IPS-11a (cell line): ENCODE measurements at regions not wholly inside any gene's neighbourhood (a gene's known extent, or its start where the extent isn't known, plus 50 kb on each side); places are given as distances from the start of the nearest gene placed in this dataset.

Experiments
- H3K4me3 ChIP-seq: one replicate; pipeline ENCODE4 v1.5.1; 2013; ENCODE audit warnings: low read depth, low read length, control low read depth

DNA sequence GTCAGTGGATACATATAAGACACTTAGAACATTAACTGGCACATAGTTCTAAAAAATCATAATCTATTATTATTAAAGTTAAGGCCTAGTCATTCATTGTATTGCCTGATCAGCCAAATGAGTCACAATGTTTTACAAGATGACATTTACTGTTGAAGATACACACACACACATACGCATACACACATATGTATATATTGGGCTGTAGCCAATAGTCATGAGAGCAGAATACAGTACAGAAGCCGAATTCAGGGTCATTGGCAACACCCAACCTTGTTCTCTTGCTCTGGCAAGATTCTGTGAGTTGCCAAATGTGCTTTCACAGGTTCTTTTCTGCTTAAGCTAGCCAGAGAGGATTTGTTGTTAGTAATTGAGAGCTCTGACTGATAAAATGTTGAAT lies 922.8 kb upstream of the MAP3K7 start:
- H3K4me3 ChIP-seq: no peak overlapping the region

DNA sequence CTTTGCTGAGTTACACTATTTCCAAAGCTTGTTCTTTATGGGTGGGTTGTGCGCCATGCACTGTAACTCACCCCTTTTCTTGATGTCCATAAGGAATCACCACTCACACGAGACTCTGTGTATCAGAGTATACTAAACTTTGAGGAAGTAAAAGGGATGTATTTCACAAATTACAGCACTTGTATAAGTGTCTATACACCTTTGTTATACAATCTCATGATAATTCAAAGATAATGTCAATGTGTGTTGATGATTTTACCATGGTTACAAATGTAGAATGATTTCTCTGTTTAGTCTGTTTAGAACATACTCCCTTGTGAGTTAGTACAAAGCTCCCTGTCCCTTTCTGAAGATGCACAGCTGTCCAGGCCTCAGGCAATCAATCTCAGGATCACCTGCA lies 922.2 kb upstream of the MAP3K7 start:
- H3K4me3 ChIP-seq: no peak overlapping the region

DNA sequence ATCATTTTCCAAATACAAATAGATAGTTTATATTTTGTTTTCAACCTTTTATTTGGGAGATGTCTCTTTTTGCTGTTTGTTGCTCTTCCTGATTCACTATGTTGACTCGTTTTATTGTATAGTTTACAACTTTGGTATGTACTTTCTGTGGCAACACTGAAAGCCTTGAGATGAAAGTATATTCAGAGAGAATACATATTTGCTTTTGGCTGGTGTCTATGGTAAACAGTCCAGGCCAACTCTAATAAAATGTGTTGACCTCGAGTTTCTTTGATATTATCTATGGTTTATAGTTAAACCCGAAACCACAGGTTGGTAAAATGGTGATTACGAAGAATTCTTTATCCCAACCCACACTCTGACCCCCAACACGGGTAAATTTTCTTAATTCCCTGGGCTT lies 919.6 kb upstream of the MAP3K7 start:
- no peak overlapping the region for H3K4me3 ChIP-seq

DNA sequence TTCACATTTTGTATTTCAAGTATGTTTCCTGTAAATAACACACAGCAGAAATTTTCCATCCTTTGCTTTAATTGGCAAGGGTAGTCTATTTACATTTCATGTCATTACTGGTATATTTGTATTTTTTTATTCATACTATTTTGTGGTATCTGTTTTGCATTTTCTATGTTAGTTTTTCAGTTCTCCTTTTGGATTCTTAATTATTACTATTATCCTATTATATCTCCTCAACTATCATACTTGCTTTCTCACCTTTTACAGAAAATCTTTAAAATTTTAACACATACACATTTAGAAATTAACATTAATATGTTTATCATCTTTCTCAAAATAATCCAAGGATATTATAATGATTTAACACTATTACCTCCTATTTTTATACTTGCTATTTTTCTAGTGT lies 918.3 kb upstream of the MAP3K7 start:
- H3K4me3 ChIP-seq: no peak overlapping the region

DNA sequence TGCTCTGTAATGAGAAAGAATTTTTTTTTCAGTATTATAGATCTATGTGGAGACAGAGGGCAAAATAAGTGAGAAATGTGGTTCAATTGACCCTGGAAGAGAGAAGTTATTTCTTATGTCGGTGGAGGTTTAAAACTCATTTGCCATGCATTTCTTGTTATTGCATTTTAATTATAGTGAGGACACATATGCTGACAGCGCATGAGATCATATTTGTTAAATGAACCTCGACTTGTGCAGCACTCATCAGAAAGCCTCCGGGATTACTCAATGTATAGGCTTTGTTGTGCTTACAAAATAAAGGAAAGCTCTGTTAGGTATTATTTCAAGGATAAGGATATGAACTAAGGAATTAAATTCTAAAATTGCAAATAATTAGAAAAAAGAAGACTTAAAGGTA lies 915.1 kb upstream of the MAP3K7 start:
- no peak overlapping the region for H3K4me3 ChIP-seq

DNA sequence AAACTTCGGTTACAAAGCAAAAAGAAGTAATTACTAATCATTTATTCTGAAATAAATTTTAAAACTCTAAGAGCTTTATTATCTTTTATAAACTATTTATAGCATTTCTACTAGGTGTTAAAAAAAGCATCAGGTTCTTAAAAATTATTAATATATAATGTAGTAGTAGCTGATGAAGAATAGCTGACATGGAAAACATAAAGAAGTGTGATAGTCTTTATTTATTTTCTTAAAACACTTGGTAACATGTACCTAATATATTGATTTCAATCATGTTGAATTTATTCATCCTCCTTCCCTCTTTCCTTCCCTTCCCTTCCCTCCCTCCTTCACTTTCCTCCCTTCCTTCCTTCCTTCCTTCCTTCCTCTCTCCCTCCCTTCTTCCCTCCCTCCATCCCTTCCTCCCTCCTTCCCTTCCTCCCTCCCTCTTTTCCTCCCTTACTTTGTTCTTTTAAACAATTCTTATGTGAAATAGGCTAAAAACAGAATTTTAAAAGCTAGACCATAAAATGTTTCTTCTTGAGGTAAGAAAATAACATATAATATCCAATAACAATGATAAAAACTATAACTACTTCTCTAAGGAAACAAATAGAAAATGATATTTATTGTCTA lies 913.9 kb upstream of the MAP3K7 start:
- H3K4me3 ChIP-seq: no peak overlapping the region

DNA sequence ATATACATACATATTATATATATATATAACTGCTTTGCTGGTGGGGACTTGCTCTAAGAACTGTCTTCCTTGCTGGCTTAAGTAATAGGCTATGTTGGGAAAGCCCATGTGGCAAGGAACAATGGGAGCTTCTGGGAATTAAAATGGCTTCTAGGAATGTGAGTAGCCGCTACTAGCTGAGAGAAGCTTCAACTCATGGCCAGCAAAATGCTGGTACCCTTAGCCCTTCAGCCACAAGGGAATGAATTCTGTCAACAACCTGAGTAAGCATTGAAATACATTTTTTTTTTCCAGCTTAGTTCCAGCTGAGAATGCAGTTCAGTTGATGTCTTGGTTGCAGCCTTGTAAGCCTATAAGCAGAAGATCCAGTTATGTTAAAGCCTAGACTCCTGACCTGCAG lies 911.7 kb upstream of the MAP3K7 start:
- no peak overlapping the region for H3K4me3 ChIP-seq

DNA sequence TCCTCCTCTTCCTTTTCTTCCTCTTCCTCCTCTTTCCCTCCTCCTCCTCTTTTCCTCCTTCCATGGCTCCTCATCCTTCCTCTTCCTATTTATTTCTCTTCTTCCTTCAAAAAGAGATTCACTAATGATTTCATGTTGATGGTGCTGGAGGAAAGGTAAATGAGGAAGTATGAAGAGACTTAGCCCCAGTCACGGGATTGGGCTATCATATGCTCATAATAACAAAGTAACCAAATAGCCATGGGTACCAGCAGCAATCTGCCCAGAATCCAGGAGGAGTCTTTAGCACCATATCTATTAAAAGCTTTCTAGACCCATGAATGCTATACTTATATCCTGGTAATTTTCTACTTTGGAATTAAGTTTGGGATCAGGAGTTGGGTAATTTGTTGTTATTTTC lies 910.9 kb upstream of the MAP3K7 start:
- H3K4me3 ChIP-seq: no peak overlapping the region

DNA sequence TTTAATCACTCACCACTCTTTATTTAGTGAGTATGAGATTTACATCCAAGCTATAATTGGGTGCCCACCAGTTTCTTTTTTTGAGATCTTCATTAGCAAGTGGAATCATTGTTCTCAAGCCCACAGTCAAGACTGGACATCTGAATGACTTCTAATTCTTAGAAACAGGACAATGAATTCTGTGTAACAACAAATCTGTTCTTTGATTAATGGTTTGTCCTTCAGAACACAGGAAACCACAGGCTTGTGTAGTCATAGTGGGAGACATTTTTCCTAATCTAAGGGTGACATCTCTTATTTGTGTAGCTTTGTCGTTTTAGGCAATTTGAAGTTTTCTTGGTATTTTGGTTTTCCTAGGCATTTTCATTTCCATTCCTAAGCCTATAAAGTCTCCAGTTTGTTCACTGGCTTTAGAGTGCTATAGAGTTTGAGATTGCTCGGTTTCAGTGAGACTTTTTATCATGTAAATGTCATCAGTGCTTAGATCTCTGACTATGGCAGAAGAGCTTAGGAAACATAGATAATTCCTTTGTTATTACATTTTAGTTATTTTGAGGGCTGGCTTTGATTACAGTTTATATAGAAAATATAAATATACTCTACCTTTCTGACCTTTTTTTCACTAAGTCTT lies 903.9 kb upstream of the MAP3K7 start:
- H3K4me3 ChIP-seq: no peak overlapping the region

DNA sequence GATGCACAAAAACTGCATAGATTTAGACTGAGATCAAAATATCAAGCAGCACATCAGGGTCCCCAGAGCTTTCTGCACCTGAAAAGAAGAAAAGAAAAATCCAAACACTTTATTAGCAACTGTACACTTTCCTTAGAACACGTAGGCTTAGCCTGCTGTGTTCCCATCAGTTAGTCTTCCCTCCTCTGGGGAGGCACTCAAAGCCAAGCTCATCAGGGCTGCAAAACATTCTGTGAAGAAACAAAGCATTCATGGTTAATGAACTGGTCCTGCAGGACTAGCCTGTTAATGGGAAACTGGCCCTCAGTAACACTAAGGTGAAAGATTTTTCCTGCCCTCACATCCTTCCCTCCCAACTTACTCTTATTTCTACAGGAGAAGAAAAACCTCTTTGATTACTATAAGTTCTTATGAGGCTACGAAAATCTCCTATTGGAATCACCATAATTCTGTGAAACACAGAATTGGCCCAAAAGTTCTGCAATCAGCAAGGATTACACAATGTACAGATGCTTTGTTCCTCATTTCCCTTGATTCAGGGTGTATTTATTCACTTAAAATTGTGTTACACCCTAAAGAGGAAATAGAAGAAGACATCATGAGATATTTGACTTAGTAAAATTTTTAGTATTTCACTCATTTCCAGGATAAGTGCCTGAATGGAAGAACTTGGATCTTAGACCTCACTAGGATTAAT lies 901.0 kb upstream of the MAP3K7 start:
- no peak overlapping the region for H3K4me3 ChIP-seq

DNA sequence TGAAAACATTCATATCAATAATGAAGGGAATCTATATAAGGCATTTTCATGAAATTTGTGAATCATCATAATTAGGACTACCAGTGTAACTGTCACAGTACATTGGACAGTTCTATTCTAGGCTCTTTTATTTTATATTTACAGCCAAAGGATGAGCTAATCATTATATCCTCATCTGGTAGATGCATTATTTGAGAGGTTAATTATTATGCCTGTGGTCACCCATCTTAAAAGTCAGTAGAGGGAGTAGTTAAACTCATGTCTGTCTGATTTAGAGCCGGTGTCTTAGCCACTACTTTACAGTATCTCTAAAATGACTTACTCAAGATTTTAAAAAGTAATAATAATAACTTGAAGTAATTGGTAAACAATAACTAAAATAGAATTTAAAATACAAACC lies 899.3 kb upstream of the MAP3K7 start:
- no peak overlapping the region for H3K4me3 ChIP-seq

DNA sequence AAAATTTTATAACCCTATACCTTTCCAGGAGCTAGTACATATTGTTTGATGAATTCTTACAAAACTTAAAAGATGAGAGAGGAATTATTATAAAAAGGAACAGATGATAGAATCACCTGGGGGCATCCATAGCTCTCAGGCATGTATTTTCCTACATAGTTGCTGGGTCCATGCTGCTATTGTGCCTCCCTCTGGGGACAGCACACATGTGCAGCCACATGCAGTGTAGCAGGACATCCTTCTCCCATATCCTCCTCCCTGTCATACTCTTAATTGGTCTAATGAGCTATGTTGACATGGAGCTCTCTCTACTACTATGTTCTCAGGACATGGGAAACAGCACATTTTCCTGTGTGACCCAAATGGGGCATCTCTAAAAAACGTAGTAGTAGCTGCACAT lies 898.2 kb upstream of the MAP3K7 start:
- H3K4me3 ChIP-seq: no peak overlapping the region

DNA sequence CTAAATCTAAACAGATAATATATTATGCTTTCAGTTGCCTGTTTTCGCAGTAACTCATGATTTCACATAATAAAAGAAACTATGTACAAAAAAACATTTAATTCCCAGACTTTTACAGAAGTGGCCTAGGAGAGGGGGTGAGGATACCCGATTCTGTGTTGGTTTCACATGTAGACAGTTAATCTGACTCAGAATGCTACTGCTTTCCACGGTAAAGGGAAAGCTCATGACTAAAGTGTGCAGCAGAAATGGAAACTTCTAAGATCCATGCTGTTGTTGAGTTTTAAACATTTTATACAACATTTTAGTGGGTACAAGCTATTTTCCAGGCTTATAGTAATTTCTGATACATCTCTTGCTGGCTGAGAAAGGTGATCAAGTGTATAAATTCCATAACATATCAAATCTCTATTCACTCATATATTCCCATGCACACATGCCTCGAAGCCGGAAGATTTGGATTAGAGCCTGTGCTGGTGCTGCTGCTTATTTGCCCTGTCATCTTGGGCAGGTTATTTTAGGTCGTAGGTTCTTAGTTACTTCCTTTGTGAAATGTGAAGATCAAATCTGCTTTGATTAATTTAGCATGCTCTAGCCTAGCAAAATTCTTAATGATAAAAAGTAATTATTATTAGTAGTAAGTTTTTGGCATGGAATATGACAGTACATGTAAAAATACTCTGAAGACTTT lies 896.7 kb upstream of the MAP3K7 start:
- no peak overlapping the region for H3K4me3 ChIP-seq

DNA sequence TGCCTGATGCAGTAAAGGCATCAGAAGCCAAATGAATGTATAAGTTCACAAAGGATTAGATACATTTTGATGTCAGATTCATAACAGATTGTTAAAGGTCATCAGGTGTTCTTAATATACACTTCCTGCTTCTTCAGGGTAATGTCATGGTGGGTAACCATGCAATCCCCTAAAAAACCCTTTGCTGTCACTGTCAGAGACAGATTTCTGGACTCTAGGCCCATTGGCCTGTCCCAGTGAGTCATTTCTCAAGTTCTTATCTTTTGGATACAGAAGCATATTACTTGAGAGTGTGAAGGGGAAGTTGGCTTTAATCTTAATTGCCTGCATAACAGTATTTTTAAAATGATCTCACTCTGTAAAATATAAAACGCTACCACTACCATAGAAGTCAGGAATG lies 895.6 kb upstream of the MAP3K7 start:
- no peak overlapping the region for H3K4me3 ChIP-seq

DNA sequence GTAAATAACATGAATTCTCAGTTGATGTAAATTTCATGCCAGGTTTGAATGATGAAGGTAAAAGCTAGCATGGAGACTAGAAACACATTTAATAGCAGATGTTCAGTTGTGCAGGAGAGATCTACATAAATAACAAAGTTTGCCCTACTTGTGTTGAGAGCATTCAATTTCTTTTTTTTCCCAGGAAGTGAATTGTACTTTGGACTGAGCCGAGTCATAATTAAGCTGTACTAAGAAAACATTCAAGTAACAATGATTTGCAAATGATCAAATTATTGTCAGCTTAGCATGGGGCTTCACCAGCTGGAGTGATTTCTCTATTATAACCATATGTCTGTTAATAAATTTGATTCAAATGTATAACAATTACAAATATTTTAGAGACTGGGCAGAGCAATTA lies 893.5 kb upstream of the MAP3K7 start:
- no peak overlapping the region for H3K4me3 ChIP-seq

DNA sequence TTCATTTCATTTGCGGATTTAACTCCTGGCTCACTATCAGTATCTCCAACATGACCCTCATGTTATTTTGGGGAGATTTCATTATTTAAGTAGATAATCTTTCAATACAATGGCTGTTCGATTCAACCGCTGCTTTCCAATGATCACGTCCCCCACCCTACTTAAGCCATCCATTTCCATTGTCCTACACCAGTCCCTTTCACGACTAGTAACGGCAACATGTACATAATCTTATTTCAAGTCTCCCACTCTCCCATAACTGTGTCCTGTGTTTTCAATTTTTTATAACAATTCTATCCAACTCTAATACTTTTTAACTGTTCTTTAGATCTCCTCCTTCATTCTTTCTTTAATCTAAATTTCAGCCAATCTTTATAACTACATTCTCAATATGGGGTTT lies 890.8 kb upstream of the MAP3K7 start:
- H3K4me3 ChIP-seq: no peak overlapping the region

DNA sequence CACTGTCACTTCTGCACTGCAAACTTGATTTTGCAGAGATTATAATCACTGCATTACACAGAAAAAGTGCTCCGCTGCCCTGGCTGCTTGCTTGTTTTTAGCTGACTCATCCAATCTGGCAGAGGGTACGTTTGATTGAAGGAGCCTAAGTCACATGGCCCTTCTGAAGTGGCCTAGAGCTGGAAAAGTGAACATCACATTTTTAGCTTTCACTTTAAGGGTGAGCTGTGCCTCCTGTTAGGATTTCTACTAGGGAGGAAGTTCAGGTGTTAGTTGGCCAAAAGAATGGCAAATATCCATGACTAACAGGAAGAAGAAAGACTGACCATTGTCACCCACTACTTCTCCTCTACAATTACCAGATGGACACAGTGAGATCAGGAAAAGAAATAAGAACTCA lies 889.1 kb upstream of the MAP3K7 start:
- H3K4me3 ChIP-seq: no peak overlapping the region

DNA sequence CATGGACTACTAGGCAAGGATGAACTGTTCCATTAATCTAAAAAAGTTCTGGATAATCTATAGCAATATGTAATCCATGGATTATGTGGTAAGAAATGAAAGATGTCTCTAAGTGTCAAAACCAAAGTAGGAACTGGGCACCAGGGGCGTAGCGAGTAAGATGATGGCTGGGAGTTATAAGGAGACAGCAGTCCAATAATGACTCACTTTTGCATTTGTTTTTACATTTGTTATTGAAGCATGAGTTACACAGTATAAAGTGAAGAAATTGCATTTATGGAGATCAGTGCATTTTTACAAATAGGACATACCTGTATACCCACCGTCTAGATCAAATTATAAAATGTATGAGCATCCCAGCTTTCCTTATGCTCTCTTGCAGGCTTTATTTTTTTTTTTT lies 878.5 kb upstream of the MAP3K7 start:
- H3K4me3 ChIP-seq: no peak overlapping the region

DNA sequence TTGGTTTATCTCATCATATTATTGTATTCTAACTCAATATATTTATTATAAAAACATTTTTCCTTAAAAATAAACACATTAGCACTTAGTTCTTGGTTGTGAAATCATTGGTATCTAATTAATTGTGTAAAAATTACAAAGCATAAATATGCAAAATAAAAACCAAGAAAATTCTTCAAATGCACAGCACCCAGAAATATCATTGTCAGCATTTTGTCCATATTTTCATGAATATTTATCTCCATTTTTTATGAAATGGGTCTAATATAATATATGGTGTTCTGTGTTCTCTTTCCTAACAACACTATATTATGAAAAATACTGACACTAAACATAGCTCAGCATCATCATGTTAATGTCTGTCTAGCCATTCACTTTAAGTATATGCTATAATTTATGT lies 877.8 kb upstream of the MAP3K7 start:
- no peak overlapping the region for H3K4me3 ChIP-seq

DNA sequence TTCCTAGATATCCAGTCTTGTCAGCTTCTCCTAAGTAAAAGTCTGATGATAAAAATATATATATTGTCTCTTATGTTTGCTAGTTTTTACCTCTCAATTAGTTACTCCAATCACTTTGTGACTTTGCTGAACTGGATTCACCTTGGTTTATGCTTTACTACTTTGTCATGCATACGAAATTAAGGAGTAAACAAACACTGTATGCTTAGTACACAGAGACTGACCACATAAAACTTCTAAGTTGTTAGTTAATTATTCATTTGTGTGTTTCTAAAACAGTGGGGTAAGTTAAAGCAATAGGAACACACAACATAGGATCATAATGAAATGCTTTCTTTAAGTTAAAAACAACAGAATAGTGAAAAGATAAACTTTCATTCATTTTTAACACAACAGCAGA lies 877.3 kb upstream of the MAP3K7 start:
- H3K4me3 ChIP-seq: no peak overlapping the region

DNA sequence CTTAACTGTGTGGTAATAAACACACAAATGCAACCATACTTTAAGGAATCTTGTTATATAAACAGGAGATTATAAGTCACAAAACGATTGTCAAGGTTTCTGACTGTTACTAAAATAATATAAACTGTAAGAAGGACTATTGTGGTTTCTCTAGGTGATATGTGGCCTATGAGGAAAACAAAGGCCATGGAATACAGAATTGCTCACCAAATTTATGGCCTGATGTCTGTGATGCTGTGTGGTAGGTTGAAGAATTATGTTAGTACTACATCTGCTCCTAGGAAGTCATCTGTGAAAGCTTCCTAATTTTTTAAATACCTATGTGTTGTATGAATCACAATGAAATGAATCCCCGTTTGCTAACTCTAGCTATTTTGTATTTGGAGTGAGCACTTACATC lies 875.4 kb upstream of the MAP3K7 start:
- H3K4me3 ChIP-seq: no peak overlapping the region

DNA sequence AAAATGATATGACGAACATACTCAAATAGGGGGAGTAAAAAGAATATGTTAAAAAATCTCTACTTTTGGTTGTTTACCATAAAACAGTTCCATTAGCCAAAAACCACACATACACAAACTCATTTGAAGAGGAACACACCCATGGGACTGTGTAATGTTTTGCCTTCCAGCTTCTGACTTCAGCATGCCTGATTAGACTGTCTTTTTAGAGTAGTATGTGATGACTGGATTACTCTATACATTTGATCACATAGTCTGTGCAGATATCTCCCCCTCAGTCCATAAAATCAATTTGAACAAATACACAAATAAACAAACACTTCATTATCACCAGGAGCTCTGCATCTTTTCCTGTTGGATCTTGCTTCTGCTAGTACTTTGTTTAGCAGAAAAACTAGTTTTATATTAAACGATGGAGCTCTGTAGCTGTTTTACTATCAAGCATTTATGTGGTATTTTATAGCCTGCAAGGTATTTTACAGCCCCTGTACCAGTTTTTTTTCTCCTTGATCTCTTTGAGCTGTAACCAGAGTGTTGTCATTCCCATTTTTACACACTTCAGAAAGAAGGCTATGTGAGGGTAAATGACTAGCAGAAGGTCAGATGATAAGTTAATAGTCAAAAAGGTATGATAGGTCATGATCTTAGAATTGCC lies 866.5 kb upstream of the MAP3K7 start:
- no peak overlapping the region for H3K4me3 ChIP-seq
